Body of pancreas (tissue), 4 donors: ENCODE measurements at regions not wholly inside any gene's neighbourhood (a gene's known extent, or its start where the extent isn't known, plus 50 kb on each side); places are given as distances from the start of the nearest gene placed in this dataset.

Experiments
- CTCF ChIP-seq, 7 experiments: fragments of 450-650 bp in 4 of 7; fragments of 200-600 bp in 3 of 7; sonication (generic) in 3 of 7; IDR thresholded peaks; one replicate each; pipeline ENCODE4 v1.5.1; 2016 to 2019; ENCODE audit warnings: antibody characterized with exemption in 7 of 7
- POLR2A ChIP-seq, 3 donors: fragments of 450-650 bp; IDR thresholded peaks; one replicate each; pipeline ENCODE4 v1.6.1; 2016; ENCODE audit warnings: antibody characterized with exemption in 3 of 3, mild to moderate bottlenecking in 2 of 3

DNA sequence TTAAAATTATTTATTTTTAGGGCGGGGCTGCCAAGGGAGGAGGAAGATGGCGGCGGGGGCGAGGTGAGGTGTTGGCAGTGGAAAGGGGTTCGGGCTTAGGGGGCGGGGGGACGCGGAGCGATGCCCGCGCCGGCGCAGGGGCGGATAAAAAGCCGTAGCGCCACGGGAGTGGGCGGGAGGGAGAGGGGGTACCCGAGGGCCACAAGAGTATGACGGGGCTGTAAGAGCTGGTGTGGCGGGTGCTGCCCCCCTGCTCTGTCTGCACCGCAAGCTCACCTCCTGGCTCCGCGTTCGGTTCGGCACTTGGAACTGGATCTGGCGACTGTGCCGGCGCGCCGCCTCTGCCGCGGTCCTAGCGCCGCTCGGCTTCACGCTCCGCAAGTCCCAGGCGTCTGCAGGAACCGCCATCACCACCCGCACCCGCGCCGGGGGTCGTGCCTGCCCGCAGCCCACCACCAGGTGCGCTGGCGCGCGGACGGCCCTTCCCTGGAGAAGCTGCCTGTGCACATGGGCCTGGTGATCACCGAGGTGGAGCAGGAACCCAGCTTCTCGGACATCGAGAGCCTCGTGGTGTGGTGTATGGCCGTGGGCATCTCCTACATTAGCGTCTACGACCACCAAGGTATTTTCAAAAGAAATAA is 265.2 kb upstream of the SGCG start:
- TF ChIP-seq POLR2A (IDR thresholded peaks at IDR 0.05) (no peak), CTCF (IDR thresholded peaks at IDR 0.05) (no peak)
